MV-4-11 (cell line): ENCODE measurements at regions not wholly inside any gene's neighbourhood (a gene's known extent, or its start where the extent isn't known, plus 50 kb on each side); places are given as distances from the start of the nearest gene placed in this dataset.
"Not testable (repeated sequence)": the region's sequence is repeated elsewhere in the genome, so short reads cannot be mapped to it uniquely, and the experiment has no call there.

Experiments used
- DNase-seq: peaks from one replicate; lab custom pipeline; 2025; lab: John Stamatoyannopoulos, UW

GRCh38 chr21:31609081-31609480, 50.4 kb upstream of the SOD1 start:
- DNase-seq, result no peak

- DNase-seq, result no peak
Observed at GRCh38 chr21:31607791-31608190, 51.7 kb upstream of the SOD1 start.

GRCh38 chr21:31606081-31606874, 53.2 kb upstream of the SOD1 start:
- DNase-seq, result no peak

DNA sequence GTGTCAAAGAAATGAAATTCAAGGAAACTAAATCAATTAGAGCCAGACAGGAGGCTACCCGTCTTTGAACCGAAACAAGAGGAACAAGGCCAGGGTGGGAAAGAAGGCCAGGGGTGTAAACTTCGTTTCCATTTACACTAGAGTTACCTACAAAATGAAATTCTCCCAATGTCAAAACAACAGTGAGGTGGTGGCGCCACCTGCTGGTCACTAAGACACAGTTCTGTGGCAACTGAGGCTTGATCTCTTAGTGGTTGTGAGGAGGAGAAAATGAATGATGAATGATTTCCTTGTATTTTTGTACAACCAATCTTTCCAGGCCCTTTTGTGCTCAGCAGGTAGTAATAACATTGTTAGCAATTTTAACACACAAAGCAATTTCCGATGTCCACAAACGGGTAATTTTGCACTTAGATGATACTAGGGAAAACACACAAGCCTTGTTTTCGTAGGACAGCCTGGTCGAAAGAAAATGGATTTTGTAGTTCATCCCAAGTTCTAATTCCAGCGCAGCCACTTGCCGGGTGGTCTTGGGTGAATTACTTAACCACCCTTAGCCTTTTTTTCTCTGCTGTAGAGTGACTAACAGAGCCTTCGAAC, 54.8 kb upstream of the SOD1 start:
- peak; percentile 62 for DNase-seq

DNA sequence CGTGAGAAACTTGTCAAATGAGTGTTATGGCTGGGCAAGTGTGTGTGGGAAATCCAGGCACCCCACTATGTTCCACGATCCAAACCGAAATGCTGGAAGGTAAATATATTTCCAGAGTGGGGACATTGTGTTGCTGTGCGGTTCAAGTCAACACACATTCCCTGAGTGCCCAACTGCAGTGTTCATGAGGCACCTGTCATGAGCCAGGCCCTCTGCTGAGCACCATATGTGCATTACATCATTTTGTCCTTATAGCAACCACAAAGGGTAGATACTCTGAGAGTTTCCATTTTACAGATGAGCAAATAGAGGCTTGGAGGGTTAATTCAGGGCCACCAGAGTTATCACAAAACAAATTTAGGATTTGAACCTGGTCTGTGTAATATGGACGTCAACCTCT, 59.9 kb upstream of the SOD1 start:
- no peak for DNase-seq

- DNase-seq, result no peak
Observed at GRCh38 chr21:31599013-31599412, 60.5 kb upstream of the SOD1 start.

- no peak for DNase-seq
Observed at GRCh38 chr21:31597683-31598082, 61.8 kb upstream of the SOD1 start.

- DNase-seq, result no peak
Observed at GRCh38 chr21:31596055-31596454, 63.4 kb upstream of the SOD1 start.

DNA sequence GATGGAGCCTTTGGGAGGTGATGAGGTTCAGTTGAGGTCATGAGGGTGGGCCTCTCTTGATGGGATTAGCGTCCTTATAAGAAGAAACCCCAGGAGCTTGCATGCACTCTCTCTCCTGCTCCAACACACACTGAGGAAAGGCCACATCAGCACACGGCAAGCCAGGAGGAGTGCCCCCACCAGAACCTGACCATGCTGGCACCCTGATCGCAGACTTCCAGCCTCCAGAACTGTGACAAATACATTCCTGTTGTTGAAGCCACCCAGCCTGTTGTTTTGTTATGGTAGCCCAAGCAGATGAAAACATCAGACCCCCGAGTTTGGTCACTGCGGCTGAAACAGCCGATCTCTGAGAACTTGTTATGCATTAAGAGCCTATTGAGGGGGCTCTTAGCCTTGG, 64.8 kb upstream of the SOD1 start:
- no peak for DNase-seq

DNA sequence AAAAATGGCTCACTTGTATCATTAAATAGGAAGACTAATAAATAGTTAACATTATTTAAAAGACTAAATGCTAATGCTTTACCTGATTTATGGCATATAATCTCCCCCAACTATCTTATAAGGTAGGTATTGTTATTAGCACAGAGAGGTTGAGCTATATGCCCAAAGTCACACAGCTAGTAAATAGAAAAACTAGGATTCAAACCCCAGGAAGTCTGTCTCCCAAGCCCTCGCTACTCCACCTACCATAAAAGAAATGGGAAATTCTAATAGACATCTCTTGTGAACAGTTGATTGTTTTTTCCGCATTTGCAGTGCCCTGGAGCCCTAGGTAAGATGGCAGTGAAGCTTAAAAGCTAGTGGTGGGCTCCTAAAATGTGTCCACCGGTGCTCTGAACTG, 65.2 kb upstream of the SOD1 start:
- no peak for DNase-seq

DNA sequence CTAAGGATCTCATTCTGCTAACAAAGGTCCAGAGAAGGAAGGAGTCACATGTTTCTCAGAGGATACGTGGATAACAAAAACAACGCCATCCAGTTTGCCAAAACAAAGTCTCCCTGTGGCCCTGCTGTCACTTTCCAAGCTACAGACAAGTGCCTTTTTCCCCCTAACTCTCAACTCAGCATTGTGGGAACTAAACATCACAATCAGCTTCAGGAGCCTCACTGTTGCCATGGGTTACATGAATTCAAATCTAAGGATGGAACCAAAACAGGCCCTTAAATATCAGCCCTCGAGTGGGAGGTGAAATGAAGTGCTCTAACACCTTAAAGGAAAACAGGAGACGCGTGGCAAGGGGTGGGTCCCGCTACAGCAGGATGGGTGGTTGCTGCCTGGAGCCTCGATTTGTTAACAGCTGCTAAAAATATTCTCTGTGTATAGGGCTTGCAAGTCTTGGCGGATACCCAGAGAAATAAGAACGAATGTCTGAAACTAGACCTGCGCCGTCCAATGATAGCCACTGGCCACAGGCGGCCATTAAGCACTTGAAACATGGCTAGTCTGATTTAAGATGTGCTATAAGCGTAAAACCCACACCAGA, 66.4 kb upstream of the SOD1 start:
- DNase-seq, result no peak

DNA sequence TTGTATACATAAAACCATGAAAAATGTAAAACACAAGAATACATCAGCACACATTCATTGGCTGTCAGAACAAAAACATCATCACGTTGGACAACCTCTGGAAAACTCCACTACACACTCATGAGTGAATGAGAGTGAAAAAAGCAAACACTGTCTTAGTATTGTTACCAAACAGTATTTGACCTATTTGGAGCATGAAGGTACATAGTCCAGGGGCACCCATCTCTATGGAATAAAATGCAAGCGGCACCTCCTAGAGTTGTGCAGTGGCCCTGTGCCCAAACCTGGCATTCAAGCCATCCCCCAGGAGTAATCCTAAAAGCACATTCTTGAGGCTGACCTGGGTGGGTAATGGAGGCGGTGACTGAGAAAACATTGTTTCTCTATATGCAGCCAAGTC, 67.0 kb upstream of the SOD1 start:
- DNase-seq, result no peak

- no peak for DNase-seq
Observed at GRCh38 chr21:31589820-31590219, 69.7 kb upstream of the SOD1 start.

DNA sequence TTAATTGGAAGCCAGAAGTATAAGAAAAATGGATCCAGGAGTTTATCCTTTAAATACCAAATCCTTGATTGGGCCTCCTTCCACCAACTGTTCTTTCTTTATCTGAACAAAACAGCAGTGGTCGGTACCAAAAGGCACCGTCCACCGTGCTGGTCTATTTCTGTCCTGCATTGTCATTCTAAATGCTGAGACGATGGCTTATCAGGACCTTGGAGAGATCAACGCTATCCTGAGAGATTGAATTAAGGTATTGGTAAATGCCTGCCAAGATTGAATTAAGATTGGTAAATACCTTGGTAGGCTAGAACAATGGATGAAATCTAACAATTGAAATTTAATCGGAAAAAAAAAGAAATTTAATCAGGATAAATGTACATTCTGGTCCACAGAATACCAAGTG, 73.4 kb upstream of the SOD1 start:
- DNase-seq, result no peak

GRCh38 chr21:31583937-31584336, 75.6 kb upstream of the SOD1 start:
- not testable (repeated sequence) for DNase-seq

GRCh38 chr21:31583498-31583897, 76.0 kb upstream of the SOD1 start:
- DNase-seq, result no peak

GRCh38 chr21:31580866-31581276, 78.6 kb upstream of the SOD1 start:
- peak; percentile 36 for DNase-seq

DNA sequence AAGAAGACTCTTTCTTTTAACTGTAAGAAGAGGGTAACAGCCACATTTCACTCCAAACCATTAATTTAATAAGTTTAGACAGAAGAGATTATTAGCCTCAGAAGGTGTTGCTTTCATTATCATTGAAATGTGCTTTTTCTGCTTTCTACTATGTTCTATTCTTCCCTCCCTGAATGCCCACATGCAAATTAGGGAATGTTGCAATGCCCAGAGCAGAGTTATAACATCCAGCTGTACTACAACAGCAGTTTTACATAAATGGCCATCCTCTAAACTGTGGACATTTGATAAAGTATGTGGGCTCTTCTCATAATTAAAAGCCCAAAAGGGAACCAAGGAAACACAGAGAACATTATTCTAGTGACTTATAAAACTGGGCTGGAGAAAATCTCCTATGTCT, 82.2 kb upstream of the SOD1 start:
- DNase-seq, result peak; percentile 4

- DNase-seq, result no peak
Observed at GRCh38 chr21:31576428-31576827, 83.1 kb upstream of the SOD1 start.

DNA sequence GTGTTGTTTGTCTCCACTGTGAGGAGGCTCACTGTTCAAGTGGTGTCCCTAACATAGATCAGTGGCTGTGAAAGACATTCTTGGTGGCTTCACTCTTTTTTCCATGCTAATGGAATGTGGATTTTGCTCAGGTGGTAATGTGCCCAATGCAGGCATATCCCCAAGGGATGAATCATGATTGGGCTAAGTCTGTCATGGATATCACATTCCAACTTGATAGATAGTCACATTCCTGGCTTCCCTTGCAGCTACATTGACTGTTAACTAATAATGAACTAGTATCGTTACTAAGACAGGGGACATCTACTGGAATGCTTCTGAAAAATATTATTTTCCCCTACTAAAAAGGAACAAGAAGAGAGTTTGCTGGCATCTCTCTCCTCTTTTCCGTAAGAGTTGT, 86.3 kb upstream of the SOD1 start:
- DNase-seq, result no peak

GRCh38 chr21:31571879-31572278, 87.6 kb upstream of the SOD1 start:
- no peak for DNase-seq

DNA sequence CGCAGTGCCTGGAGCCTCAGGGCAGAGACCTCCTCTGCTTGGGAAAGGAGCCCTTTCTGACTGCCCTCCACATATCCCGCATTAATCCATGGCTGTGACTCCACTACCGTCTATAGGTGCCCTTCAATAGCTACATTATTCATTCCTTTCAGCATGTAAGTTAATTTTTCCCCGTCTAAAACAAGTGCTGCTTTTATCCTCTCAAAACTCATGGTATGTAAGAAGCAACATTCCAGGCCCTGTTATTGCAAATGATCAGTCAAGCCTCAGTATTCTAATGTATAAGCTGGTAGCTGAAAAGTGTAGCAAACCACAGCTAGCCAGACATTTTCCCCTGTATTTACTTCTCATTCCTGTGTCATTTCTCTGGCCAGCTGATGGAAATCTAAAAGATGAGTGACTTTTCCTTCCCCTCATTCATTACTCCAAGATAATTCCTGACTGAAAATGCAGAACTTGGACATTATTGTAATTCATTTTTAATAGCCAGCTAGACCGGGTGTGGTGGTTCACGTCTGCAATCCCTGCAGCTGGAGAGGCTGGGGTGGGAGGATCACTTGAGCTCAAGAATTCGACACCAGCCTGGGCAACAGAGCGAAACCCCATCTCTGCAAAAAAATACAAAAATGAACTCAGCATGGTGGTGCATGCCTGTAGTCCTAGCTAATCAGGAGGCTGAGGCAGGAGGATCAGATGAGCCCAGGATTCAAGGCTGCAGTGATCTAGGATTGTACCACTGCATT, 88.5 kb upstream of the SOD1 start:
- DNase-seq, result no peak

DNA sequence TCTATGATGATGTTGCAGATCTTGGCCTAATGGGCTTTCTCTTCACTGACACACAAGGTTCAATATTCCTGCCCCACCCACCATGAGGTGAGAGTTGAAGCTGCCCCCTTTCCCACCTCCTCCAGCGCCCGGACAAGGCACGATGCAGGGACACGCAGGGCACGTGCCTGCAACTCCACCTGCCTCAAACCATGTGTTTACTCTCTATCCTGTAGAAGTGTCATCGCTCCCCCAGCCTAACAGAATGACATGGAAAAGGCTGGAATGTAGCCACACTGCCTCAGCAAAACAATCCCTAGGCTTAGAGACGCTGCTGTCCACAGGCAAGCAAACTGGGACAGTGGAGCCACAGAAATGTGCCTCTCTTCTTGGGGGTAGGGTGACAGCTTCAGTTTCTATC, 92.9 kb upstream of the SOD1 start:
- no peak for DNase-seq
